ENCODE measurements at regions not wholly inside any gene's neighbourhood (a gene's known extent, or its start where the extent isn't known, plus 50 kb on each side); places are given as distances from the start of the nearest gene placed in this dataset.

DNA sequence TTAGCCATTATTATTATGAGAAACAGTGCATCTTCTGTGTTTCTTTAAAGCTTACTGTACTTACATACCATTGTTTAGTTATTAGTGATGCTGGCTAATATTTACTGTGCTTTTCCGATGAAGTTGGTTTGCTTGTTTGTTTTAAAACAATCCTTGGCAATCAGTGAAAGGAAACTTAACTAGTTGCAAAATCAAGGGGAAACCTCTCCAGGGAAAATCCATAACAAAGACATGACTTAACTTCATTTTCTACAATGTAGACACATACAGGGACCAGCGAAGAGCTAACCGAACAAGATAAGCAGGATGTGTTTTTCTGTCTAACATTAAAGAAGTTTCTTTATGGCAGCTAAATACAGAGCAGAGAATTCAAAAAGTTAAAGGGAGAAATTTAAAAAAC lies 102.5 kb upstream of the PARP11 start:
- TF ChIP-seq EZH2phosphoT487 (IDR thresholded peaks at IDR 0.05; ENCODE audit: borderline replicate concordance, low read length) = no peak
- TF ChIP-seq, protein P1, sequence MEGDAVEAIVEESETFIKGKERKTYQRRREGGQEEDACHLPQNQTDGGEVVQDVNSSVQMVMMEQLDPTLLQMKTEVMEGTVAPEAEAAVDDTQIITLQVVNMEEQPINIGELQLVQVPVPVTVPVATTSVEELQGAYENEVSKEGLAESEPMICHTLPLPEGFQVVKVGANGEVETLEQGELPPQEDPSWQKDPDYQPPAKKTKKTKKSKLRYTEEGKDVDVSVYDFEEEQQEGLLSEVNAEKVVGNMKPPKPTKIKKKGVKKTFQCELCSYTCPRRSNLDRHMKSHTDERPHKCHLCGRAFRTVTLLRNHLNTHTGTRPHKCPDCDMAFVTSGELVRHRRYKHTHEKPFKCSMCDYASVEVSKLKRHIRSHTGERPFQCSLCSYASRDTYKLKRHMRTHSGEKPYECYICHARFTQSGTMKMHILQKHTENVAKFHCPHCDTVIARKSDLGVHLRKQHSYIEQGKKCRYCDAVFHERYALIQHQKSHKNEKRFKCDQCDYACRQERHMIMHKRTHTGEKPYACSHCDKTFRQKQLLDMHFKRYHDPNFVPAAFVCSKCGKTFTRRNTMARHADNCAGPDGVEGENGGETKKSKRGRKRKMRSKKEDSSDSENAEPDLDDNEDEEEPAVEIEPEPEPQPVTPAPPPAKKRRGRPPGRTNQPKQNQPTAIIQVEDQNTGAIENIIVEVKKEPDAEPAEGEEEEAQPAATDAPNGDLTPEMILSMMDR (IDR thresholded peaks at IDR 0.05; ENCODE audit: low read depth, low read length, poor library complexity, severe bottlenecking) = no peak
- Histone ChIP-seq H3K4me1 (ENCODE audit: control insufficient read depth, low read length) (no peaks in the 10 kb centered on the region), H3K9me3 (ENCODE audit: control insufficient read depth, insufficient read depth, low read length) (no peaks in the 10 kb centered on the region), H3K36me3 (ENCODE audit: control insufficient read depth, low read length) (no peaks in the 10 kb centered on the region), H3K4me2 (ENCODE audit: low read length) (no peak overlapping the region), H3F3A (ENCODE audit: control insufficient read depth, insufficient read depth) (no peaks in the 10 kb centered on the region), H4K20me1 (ENCODE audit: control insufficient read depth, insufficient read depth, low read depth, low read length) (no peaks in the 10 kb centered on the region), H3K4me3 (ENCODE audit: low read length) (no peak overlapping the region), H3K27ac (ENCODE audit: low read depth, low read length) (no peak overlapping the region), H3K79me2 (ENCODE audit: control insufficient read depth, low read length) (no peaks in the 10 kb centered on the region), H3K27me3 (ENCODE audit: control insufficient read depth, low read length) (peaks cover 38% of the 10 kb centered on the region), H3K9me2 (replicated peaks; ENCODE audit: control insufficient read depth, low read length) (no peaks in the 10 kb centered on the region)

DNA sequence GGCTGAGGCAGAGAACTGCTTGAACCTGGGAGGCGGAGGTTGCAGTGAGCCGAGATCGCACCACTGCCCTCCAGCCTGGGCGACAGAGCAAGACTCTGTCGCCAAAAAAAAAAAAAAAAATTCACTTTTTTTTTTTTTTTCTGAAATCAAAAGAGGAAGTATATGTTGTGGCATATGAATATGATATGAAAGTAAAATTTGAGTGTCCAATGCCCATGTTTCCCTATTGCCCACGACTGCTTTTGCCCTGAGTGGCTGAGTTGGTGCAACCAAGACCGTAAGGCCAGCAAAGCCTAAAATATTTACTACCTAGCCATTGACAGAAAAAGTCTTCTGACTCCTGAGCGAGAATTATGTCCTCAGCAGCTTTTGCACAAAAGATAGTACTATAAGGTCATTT lies 101.7 kb upstream of the PARP11 start:
- TF ChIP-seq, protein P1 (IDR thresholded peaks at IDR 0.05; ENCODE audit: low read depth, low read length, poor library complexity, severe bottlenecking) = no peak
- no peak for TF ChIP-seq EZH2phosphoT487 (IDR thresholded peaks at IDR 0.05; ENCODE audit: borderline replicate concordance, low read length)
- Histone ChIP-seq H3K9me2 (replicated peaks; ENCODE audit: control insufficient read depth, low read length) (no peaks in the 10 kb centered on the region), H3K4me1 (ENCODE audit: control insufficient read depth, low read length) (no peaks in the 10 kb centered on the region), H3F3A (ENCODE audit: control insufficient read depth, insufficient read depth) (no peaks in the 10 kb centered on the region), H3K79me2 (ENCODE audit: control insufficient read depth, low read length) (no peaks in the 10 kb centered on the region), H4K20me1 (ENCODE audit: control insufficient read depth, insufficient read depth, low read depth, low read length) (no peaks in the 10 kb centered on the region), H3K27ac (ENCODE audit: low read depth, low read length) (no peak overlapping the region), H3K4me2 (ENCODE audit: low read length) (no peak overlapping the region), H3K27me3 (ENCODE audit: control insufficient read depth, low read length) (peaks cover 38% of the 10 kb centered on the region), H3K4me3 (ENCODE audit: low read length) (no peak overlapping the region), H3K36me3 (ENCODE audit: control insufficient read depth, low read length) (no peaks in the 10 kb centered on the region), H3K9me3 (ENCODE audit: control insufficient read depth, insufficient read depth, low read length) (no peaks in the 10 kb centered on the region)

DNA sequence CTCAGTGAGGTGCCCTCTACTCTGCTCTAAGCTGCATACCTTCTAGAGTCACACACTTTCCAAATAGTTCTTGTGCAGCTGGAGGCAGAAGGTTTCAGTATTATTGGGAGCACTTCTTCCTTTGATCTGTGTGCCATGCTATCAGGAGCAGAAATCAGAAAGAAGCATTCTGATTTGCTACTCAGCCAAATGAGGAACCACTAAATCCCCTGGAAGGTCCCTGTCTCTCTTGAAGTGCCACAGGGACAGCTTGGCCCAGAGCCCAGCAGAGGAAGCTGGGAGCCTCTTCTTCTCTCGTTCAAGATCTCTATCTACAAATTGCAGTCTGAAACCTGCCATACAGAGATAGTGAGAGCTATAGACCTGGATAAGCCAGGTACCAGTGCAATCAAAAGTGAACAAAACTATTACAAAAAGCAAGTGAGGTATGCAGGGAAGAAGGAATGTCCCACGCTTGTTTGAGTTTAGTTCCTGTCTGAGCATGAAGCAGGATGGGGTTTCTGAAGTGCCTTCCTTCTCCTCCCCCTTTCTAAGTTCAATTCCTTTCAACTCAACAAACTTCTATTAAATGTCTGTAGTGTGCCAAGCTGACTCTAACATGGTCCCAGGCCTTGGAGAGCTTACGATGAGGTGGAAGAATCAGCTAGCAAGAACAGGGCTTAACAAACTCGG lies 100.9 kb upstream of the PARP11 start:
- Histone ChIP-seq H3K4me1 (ENCODE audit: control insufficient read depth, low read length) (no peaks in the 10 kb centered on the region), H3K4me2 (ENCODE audit: low read length) (no peak overlapping the region), H3K79me2 (ENCODE audit: control insufficient read depth, low read length) (no peaks in the 10 kb centered on the region), H3K27me3 (ENCODE audit: control insufficient read depth, low read length) (peaks cover 38% of the 10 kb centered on the region), H3K27ac (ENCODE audit: low read depth, low read length) (no peak overlapping the region), H4K20me1 (ENCODE audit: control insufficient read depth, insufficient read depth, low read depth, low read length) (no peaks in the 10 kb centered on the region), H3K9me3 (ENCODE audit: control insufficient read depth, insufficient read depth, low read length) (no peaks in the 10 kb centered on the region), H3K36me3 (ENCODE audit: control insufficient read depth, low read length) (no peaks in the 10 kb centered on the region), H3F3A (ENCODE audit: control insufficient read depth, insufficient read depth) (no peaks in the 10 kb centered on the region), H3K9me2 (replicated peaks; ENCODE audit: control insufficient read depth, low read length) (no peaks in the 10 kb centered on the region), H3K4me3 (ENCODE audit: low read length) (no peak overlapping the region)
- TF ChIP-seq, protein P1 (IDR thresholded peaks at IDR 0.05; ENCODE audit: low read depth, low read length, poor library complexity, severe bottlenecking) = no peak
- TF ChIP-seq EZH2phosphoT487 (IDR thresholded peaks at IDR 0.05; ENCODE audit: borderline replicate concordance, low read length) = no peak

Measured in DOHH2 (cell line).